GM12873 (cell line): ENCODE measurements at regions not wholly inside any gene's neighbourhood (a gene's known extent, or its start where the extent isn't known, plus 50 kb on each side); places are given as distances from the start of the nearest gene placed in this dataset.

Experiments used
- CTCF ChIP-seq: IDR thresholded peaks from 2 replicates; pipeline ENCODE4 v1.5.1; 2012; ENCODE audit warnings: low read depth, mild to moderate bottlenecking, moderate library complexity, low read length, control low read depth; ENCODE audit not compliant: insufficient read depth; ENCODE audit errors: missing control alignments

- TF ChIP-seq CTCF: no peak
Measured at GRCh38 chr4:114479595-114479994, 119.0 kb upstream of the UGT8 start.

- TF ChIP-seq CTCF: no peak
Measured at GRCh38 chr4:114481856-114482255, 116.8 kb upstream of the UGT8 start.

GRCh38 chr4:114487101-114487500, 111.5 kb upstream of the UGT8 start:
- TF ChIP-seq CTCF: no peak

- no peak for TF ChIP-seq CTCF
Measured at GRCh38 chr4:114488301-114488982, 110.2 kb upstream of the UGT8 start.

GRCh38 chr4:114494246-114494803, 104.3 kb upstream of the UGT8 start:
- TF ChIP-seq CTCF: no peak

- no peak for TF ChIP-seq CTCF
Measured at GRCh38 chr4:114495471-114495928, 103.1 kb upstream of the UGT8 start.

- no peak for TF ChIP-seq CTCF
Measured at GRCh38 chr4:114497116-114497515, 101.5 kb upstream of the UGT8 start.
